ENCODE measurements at regions not wholly inside any gene's neighbourhood (a gene's known extent, or its start where the extent isn't known, plus 50 kb on each side); places are given as distances from the start of the nearest gene placed in this dataset.

DNA sequence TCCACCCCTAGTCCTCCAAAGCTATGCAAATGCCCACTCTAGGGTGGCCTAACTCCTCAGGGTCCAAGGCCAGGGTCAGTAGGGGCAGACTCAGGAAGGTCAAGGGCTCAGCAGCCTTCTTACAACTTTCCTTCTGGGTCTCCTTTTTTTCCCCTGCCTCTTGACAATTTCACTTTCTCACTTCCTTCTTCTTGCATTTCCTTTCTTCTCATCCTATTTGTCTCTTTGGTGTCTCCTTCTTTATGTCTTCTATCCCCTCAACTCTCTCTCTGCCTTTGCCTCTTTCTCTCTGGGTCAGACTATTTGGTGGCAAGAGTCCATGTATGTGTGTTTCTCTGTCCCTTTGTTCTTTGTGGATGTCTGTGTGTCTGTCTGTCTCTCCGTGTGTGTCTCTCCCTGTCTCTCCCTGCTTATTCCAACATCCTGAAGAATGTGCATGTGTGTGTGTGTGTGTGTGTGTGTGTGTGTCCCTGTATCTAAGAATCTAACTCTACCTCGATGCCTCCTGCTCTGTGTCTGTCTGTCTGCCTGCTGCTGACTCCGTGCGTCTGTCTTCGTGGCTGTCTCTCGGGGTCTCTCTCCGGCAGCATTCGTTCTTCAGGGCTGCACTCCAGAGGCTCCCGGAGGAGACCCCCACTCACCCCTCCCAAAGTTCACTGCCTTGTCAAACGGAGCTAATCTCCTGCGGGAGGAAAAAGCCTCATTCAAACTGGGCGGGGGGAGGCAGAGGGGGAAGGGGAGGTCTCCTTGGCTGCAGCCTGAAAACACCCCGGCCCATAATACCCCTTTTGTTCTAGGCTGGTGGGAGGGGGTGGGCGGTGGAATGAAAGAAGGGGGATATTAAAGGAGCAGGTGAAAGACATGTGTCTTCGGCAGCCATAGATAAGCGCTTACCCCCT is 51.7 kb upstream of the FOXP4 start:
- no peak for TF ChIP-seq CTCF (IDR thresholded peaks at IDR 0.05)
- no peak for TF ChIP-seq POLR2A (IDR thresholded peaks at IDR 0.05)
